ENCODE measurements at regions not wholly inside any gene's neighbourhood (a gene's known extent, or its start where the extent isn't known, plus 50 kb on each side); places are given as distances from the start of the nearest gene placed in this dataset.

- TF ChIP-seq, protein P1, sequence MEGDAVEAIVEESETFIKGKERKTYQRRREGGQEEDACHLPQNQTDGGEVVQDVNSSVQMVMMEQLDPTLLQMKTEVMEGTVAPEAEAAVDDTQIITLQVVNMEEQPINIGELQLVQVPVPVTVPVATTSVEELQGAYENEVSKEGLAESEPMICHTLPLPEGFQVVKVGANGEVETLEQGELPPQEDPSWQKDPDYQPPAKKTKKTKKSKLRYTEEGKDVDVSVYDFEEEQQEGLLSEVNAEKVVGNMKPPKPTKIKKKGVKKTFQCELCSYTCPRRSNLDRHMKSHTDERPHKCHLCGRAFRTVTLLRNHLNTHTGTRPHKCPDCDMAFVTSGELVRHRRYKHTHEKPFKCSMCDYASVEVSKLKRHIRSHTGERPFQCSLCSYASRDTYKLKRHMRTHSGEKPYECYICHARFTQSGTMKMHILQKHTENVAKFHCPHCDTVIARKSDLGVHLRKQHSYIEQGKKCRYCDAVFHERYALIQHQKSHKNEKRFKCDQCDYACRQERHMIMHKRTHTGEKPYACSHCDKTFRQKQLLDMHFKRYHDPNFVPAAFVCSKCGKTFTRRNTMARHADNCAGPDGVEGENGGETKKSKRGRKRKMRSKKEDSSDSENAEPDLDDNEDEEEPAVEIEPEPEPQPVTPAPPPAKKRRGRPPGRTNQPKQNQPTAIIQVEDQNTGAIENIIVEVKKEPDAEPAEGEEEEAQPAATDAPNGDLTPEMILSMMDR (conservative IDR thresholded peaks at IDR 0.05) = no peak
- no peak for TF ChIP-seq EZH2 (IDR thresholded peaks at IDR 0.05; ENCODE audit: low read depth)
These were observed 965.3 kb downstream of the AACS start for GRCh38 chr12:126030573-126030972.
